Astrocyte of the hippocampus (primary cell): ENCODE measurements at regions not wholly inside any gene's neighbourhood (a gene's known extent, or its start where the extent isn't known, plus 50 kb on each side); places are given as distances from the start of the nearest gene placed in this dataset.

Experiments
- DNase-seq: peaks from one replicate; pipeline ENCODE4 v3.0.0; 2011; ENCODE audit warnings: low read depth, low spot score

DNA sequence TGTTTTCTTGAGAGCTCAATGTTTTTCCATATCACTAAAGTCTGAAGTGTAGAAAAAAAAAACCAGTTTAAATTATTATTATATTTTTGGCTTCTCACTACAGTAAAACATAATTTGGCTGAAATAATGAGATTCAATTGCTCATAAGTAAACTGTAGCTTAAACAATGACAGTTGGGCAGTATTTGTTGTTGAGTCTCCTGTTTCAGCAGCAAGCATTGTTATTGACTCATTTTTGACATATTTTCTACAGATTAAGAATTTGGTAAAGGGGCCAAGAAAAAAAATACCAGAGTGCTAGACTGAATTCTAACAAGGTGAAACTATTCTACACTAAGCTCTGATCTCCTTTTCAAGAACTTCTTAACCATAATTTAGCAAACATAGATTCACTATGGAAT, 2070.4 kb upstream of the CELF4 start:
- peak; percentile 33 for DNase-seq

DNA sequence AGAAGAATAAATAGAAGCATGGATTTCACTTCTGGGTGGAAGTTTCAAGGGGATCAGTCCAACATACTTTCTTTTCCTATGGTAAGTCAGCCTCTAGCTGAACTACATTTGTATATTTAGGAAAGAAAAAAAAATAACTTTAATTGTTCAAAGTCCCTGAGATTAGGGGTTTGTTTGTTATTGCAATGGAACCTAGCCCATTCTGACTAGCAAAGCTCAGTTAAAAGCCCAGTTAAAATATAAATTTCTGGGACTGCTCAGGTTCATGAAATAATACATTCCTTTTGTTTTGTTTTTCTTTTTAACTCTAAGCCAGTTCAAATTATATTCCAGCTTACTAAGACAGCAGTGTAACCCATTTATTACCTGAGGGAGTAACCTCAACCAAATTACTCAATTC, 2069.6 kb upstream of the CELF4 start:
- no peak for DNase-seq

DNA sequence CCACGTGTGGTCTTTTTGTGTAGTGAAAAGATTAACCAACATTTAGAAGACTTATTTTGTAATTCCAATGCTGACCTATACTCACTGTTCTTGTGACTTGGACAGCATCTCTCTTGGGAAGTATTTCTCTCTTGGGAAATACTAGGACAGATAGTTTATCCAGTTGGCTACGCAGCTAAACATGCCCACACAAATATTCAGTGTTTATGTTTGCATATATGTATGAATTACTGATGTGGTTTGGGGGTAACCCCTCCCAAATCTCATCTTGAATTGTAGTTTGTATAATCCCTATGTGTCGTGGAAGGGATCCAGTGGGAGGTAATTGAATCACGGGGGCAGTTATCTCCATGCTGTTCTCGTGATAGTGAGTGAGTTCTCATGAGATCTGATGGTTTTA, 2062.3 kb upstream of the CELF4 start:
- DNase-seq = no peak

DNA sequence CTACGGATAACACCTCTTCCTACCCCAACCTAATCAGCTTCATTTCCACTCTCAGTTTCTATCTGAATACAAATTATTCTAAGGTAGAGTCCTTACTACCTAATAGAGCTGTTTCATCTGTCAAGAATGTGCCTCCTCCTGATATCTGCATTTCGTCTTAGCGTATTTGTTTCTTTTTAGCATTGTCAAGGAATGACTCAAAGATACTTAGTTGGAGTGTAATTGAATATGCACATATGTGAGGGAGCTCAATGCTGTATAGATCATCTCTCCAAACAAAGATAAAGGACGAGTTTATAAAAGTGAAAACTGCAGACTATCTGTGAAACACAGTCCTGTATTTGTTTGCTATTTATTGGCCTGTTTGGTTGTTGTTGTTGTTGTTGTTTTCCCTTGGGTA, 2059.4 kb upstream of the CELF4 start:
- peak; percentile 65 for DNase-seq

DNA sequence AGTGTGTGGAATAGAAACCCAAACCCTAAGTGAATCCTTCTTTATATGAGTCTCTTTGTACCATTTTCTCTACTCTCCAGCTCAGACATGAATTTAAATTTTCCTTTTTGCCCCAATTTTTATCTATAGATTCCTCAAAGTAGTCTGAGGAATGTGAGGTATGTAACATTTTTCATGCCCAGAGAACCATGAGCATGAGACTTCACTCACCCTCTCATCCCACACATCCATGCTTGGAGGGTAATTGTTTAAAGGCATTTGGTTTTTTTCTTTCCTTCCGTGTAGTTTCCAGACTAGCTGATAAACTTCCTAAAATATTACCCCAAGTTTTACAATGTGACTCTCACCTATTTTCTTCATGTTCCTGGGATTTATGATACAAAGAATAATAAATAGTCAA, 2056.8 kb upstream of the CELF4 start:
- peak; percentile 26 for DNase-seq

DNA sequence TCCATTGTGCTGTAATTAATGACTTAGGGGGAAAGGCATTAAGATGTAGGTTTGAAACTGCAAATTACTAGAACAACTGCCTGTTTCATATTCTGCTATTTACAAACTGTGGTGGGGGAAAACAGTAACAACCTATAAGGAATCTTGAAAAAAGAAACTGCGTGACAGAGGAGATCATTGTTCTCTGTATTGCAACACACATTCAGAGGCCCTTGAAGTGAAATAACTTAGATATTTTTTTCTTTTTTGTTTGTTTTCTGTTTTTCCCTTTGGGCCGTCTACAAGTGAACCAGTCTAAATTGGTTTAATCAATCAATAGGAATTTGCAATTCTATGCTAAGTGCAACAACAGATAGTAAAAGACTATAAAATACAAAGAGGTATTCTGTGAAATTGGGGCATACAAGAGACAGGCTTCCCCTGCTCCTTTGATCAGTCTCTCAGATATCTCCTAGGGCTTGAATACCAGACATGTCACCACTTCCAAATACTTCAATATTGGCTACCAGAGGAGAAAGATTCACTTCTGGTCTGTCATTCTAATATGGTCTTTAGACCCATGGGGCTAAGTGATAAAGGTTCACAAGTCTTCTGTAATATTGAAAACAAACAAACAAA, 2055.1 kb upstream of the CELF4 start:
- no peak for DNase-seq

DNA sequence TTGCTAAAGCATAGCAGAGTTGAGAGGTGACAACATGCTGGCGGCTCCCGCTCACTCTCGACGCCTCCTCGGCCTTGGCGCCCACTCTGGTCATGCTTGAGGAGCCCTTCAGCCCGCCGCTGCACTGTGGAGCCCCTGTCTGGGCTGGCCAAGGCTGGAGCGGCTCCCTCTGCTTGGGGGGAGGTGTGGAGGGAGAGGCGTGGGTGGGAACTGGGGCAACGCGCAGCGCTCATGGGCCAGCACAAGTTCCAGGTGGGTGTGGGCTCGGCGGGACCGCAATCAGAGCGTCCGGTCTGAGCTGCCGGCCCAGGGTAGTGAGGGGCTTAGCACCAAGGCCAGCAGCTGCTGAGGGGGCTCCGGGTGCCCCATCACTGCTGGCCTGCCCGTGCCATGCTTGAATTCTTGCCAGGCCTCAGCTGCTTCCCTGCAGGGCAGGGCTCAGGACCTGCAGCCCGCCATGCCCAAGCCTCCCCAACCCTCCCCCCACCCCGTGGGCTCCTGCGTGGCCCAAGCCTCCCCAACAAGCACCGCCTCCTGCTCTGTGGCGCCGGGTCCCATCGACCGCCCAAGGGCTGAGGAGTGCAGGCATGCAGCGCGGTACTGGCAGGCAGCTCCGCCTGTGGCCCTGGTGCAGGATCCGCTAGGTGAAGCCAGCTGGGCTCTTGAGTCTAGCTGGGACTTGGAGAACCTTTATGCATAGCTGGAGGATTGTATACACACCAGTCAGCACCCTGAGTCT, 2052.8 kb upstream of the CELF4 start:
- DNase-seq = no peak

DNA sequence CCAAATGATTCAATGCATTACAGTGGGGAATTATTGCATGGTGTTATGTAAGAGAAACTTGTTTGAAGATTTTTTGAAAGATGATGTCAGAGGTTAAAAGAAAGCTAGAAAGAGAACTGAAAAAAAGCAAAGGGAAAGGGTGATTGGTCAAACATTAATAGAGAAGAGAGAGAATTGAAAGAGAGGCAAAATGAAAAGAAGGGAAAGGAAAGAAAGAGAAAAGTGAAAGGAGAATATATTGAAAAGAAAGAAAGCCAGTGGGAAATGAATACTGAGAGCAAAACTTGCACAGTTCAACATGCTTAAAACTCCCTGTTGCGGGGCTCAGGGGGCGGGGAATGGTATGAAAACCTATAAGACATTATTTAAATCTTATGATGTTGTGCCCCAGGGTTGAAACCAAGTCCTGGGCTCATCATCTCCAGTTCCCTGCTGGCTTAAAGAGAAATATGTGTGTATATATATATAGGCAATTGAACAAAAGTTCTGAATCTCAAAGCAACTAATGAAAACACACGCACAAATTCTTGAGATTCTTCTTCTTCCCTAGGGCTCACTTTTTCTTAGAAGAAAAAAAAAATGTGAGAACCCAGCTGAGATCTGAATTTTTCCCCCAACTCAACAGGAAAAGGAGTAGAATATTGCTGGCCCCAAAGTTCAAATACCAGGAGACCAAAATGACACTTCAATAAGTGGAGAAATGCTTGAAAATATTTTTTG, 2045.9 kb upstream of the CELF4 start:
- DNase-seq = peak; percentile 30

DNA sequence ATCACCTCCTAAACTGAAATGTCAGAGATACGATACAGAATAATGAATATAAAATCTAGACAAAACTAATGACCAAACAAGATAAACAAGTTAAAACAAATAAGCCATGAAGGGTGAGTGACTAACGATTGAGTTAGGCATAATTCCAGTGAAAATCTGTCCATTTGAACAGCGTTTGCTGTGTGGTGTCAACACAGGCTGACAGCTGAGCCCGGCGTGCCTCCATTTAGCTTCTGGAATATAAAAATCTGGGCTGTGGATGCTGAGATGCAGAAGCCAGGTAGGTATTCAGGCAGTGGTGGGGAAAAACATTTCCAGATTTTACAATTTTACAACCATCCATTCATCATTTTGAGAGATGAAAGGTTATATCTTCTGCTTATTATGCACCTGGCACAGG, 2041.4 kb upstream of the CELF4 start:
- no peak for DNase-seq

DNA sequence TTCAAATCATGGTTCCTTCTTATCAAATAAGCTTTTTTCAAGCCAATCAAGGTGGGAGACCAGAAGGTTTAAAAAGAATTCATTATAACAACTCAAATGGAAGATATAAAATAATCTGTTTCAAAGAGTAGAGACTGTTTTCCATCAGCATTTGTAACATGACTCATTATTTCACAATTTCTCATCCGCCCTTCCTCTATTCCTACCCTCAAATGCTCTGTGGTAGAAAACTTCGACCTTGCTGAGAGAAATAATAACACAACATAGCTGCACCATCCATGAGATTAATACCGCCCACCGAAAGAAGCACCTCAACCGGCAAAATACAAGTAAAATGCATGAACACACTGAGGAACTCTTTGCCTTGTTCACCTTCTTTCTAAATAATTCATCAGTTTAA, 2039.2 kb upstream of the CELF4 start:
- DNase-seq = peak; percentile 30

DNA sequence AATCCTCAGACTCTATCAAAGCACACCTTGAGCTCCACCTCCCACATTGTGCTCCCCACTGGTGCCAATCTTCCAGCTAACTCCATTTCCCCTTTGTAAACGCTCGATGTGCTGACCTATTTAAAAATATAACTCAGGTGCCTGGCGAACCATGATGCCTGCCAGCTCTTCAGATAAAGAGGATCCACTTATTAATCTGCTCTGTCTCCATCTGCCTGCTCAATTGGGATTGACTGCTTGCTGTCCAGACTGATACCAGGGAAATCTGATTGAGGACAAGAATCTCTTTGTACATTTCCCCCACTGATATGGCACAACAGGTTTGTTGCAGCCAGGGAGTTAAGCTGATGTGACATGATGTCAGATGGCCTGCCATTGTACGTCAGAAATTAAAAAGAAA, 2036.5 kb upstream of the CELF4 start:
- DNase-seq = no peak

DNA sequence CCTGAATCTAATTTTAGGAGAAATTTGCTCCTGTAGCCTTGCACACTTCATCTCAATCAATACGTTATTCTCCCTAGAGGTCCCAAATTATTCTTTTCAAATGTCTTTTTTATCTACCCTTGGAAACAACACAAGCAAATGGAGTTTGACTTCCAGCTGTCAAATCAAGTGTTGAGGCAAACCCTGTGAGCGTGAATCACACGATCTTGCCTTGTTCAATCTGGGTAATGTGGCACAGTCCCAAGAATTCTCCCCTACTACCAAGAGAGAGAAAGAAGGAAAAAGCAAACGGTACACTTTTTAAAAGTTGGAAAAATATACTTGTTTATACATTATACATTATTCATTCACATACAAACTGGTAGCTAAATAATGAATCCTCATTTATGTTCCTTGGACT, 2035.3 kb upstream of the CELF4 start:
- DNase-seq = peak; percentile 49

DNA sequence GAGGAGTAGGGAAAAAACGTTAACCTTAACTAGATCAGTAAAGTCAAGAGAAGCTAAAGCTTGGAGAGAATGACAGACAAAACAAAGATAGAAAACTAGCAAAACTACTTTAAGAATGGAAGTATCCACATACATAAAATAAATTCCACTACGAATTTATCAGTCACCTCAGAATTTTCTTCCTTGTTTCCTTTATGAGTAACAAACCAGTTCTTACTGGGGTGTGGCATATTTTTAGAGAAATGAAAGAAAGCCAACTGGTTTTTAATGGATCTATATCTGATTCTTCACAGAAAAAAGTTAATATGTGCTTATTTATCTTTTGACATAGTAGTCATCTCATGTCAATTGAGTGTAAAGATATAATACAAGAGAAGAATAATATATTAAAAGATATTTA, 2033.7 kb upstream of the CELF4 start:
- no peak for DNase-seq

DNA sequence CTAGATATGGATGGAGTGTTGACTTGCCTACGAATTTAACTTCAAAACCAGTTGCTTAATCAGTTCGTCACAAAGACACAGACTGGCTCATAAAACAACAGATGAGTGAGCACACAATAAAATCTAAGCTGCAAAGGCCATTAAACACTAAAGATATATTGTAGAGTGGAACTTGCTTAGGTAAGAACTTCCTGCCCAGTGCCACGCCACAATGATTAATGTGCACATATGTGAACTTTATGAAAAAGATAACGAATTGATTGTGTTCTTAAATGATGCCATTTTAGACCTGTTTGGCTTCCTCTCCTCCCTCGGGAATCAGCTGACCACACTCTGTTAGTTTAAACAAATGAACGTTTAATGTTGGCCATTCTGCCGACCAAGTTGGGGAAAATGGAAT, 2031.3 kb upstream of the CELF4 start:
- DNase-seq = no peak

DNA sequence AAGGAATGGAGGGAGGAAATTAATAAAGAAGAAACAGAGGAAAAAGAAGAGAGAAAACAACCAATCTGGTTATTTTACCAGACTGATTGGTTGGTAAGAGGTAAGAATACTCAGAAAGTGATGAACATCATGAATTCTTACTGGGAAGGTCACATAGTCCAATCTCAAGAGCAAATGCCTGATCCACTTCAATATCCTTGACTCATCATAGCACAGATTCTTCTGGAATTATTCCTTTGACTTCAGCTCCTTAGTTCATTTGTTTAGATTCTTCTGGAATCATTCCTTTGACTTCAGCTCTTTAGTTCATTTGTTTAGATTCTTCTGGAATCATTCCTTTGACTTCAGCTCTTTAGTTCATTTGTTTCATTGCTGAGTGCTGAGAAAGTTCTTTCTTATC, 2030.6 kb upstream of the CELF4 start:
- no peak for DNase-seq

DNA sequence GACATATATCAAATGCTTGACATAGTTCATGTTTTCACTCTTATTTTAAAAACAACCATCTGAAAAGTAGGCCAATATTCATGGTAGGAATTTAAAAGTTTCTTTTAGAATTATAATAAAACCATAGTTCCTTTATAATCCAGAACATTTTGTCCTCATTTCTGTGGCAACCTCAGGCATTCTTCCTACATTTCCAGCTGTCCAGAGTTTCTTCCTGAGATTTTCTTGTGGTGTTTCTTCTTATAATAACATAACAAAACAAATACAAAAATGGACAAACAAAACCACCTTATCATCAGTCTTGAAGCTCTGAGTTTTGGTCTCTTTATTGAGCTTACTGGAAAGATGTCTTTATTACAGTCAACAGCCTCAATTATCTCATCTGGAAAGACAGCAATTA, 2028.6 kb upstream of the CELF4 start:
- DNase-seq = no peak

DNA sequence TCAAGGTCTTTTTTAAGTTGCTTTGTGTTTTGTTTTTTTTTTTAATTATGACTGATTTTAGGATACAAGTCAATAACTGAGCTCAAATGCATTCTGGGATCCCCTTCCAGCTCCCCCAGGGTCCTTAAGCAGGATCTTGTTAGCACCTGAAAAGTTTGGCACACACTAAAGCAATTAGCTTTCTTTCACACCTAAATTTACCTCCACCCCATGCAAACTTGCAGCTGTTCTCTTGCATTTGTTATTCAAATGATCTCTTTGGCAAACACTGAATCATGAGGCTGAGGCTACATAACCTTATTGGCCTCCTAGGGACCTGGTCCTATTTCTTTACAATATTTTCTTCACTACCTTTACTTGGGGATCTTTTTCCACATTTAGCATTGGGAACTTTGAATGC, 2026.1 kb upstream of the CELF4 start:
- no peak for DNase-seq

DNA sequence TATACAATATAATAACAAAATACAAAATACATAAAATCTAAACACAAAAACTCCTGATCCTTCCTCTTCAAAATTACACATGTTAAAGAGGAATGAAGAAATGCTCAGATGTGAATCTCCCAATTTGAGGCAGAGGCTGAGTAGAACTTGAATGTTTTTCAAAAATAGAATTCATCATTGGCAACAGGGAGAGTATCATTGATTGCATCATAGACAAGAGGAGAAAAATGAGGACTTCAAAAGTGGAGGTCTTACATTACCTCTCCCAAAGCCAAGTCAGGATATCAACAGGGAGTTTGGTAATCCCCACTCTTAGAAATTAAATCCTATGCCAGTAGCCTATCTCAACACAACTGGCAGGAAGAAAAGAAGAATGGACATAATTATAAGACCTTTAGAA, 2023.9 kb upstream of the CELF4 start:
- no peak for DNase-seq

DNA sequence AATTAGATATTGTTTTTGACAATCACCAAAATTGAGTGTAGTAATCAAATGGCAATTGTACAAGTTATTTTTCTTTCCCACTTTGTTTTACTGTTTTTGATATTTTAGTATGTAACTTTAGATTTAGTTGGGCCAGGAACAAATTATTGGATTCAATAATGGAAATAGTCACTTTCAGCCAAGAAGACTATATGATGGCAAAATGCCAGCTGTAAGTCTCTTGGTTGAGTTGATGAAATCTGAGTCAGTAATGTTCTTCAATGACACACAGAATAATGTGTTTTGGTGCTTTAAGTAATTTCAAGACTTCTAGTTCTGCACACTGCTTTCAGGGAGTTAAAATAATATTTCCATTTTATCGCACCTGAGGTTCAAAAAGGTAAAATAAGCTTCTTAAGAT, 2022.0 kb upstream of the CELF4 start:
- no peak for DNase-seq

DNA sequence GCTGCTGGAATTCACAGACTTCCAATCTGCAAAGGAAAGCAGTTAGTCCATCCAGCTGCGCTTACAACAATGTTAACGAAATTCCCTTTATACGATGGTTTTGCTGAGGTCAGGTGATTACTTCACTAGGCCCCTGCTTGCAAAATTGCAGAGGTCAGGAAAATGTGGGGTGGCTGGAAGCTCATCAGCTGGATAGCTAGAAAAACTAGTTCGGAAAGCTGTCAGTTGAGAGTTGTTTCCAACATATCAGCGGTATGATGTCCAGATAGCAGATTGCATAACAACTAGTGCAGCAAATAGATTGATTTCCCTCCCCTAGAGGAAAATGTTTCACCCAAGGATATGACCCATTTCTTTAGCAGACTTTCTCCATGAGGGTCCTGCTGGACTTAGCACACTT, 2021.1 kb upstream of the CELF4 start:
- DNase-seq = no peak

DNA sequence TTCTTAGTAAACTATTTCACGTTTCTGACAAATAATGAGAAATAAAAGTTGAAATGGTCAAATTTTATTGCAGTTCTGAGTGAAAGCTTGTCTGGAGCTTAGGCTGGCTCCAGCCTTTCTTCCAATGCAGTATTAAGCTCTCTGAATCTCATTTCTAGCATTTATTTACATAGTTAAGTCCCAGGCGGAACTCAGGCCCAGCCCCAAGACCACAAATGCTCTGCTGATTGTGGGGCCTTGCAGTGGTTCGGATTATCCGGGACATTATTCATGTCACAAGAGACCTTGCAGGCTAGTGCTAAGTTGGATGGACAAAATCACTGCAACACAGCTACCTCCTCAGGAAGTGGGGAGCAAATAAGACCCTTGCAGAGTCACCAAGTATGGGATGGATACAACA, 2009.3 kb upstream of the CELF4 start:
- no peak for DNase-seq

DNA sequence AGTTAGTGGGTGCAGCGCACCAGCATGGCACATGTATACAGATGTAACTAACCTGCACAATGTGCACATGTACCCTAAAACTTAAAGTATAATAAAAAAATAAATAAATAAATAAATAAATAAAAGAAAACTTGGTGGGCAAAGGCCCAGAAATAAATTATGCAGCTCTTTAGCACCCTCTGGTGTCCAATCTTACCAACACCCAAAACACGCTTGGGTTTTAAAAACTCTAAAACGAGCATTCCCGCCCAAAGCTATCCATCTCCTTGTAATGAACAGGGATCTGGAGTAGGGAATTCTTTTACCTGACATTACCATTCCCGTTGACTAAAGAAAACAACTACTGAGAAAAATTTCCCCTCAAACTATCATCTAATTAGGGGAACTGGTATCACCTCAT, 2005.9 kb upstream of the CELF4 start:
- peak; percentile 38 for DNase-seq
